HEK293T (cell line): ENCODE measurements at regions not wholly inside any gene's neighbourhood (a gene's known extent, or its start where the extent isn't known, plus 50 kb on each side); places are given as distances from the start of the nearest gene placed in this dataset.

Source experiments
- ARNT ChIP-seq: fragments of 450-650 bp; IDR thresholded peaks from 2 replicates; pipeline ENCODE4 v1.6.1; 2017; ENCODE audit warnings: mild to moderate bottlenecking
- BHLHE40 ChIP-seq: fragments of 450-650 bp; IDR thresholded peaks from 2 replicates; pipeline ENCODE4 v1.6.1; 2016; ENCODE audit warnings: mild to moderate bottlenecking, moderate library complexity, borderline replicate concordance
- CTBP1 ChIP-seq: fragments of 450-650 bp; IDR thresholded peaks from 2 replicates; pipeline ENCODE4 v1.6.1; 2016; ENCODE audit warnings: borderline replicate concordance
- ELF4 ChIP-seq: fragments of 450-650 bp; IDR thresholded peaks from 2 replicates; pipeline ENCODE4 v1.6.1; 2017; ENCODE audit warnings: antibody characterized with exemption
- FOXK2 ChIP-seq: fragments of 450-650 bp; IDR thresholded peaks from 2 replicates; pipeline ENCODE4 v1.6.1; 2016; ENCODE audit warnings: mild to moderate bottlenecking
- FOXM1 ChIP-seq: fragments of 450-650 bp; IDR thresholded peaks from 2 replicates; pipeline ENCODE4 v1.6.1; 2017; ENCODE audit warnings: mild to moderate bottlenecking, borderline replicate concordance
- HDGF ChIP-seq: fragments of 450-650 bp; IDR thresholded peaks from 2 replicates; pipeline ENCODE4 v1.6.1; 2017; ENCODE audit warnings: antibody characterized with exemption, borderline replicate concordance
- LEF1 ChIP-seq: fragments of 450-650 bp; IDR thresholded peaks from 2 replicates; pipeline ENCODE4 v1.6.1; 2017; ENCODE audit warnings: mild to moderate bottlenecking, borderline replicate concordance
- NFRKB ChIP-seq: fragments of 450-650 bp; IDR thresholded peaks from 2 replicates; pipeline ENCODE4 v1.6.1; 2016; ENCODE audit warnings: mild to moderate bottlenecking, moderate library complexity
- SP1 ChIP-seq: fragments of 450-650 bp; IDR thresholded peaks from 2 replicates; pipeline ENCODE4 v1.6.1; 2017
- SUZ12 ChIP-seq: fragments of 450-650 bp; IDR thresholded peaks from 2 replicates; pipeline ENCODE4 v1.6.1; 2016; ENCODE audit warnings: mild to moderate bottlenecking
- TARDBP ChIP-seq: fragments of 450-650 bp; IDR thresholded peaks from 2 replicates; pipeline ENCODE4 v1.6.1; 2016
- ZNF384 ChIP-seq: fragments of 450-650 bp; IDR thresholded peaks from 2 replicates; pipeline ENCODE4 v1.6.1; 2016
- TF ChIP-seq, protein P1 (sequence below): fragments of 450-650 bp; IDR thresholded peaks from 2 replicates; pipeline ENCODE4 v1.6.1; 2016

DNA sequence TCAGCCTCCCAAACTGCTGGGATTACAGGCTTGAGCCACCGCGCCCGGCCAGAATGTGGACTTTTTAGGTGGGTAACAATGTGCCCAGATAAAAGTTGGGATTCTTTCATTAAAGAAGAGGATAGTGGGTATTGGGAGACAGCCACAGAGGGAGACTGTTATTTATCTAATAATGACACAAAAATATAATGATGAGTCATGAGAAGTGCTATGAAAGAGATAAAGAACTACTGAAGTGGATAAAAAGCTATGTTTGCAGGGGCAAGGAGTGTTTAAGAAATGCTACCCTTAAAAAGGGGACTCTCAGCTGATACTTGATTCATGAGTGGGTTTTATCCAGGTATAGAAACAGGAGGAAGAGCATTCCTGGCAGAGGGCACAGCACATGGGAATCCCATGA, 143.6 kb upstream of the ERCC6L2 start:
- TF ChIP-seq BHLHE40 (no peak), SUZ12 (no peak), TARDBP (no peak), ELF4 (no peak), FOXK2 (no peak), ARNT (no peak), NFRKB (no peak), CTBP1 (no peak), FOXM1 (no peak), SP1 (no peak), ZNF384 (no peak), HDGF (no peak), LEF1 (no peak)
- TF ChIP-seq, protein P1, sequence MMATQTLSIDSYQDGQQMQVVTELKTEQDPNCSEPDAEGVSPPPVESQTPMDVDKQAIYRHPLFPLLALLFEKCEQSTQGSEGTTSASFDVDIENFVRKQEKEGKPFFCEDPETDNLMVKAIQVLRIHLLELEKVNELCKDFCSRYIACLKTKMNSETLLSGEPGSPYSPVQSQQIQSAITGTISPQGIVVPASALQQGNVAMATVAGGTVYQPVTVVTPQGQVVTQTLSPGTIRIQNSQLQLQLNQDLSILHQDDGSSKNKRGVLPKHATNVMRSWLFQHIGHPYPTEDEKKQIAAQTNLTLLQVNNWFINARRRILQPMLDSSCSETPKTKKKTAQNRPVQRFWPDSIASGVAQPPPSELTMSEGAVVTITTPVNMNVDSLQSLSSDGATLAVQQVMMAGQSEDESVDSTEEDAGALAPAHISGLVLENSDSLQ, result no peak
